ENCODE measurements at regions not wholly inside any gene's neighbourhood (a gene's known extent, or its start where the extent isn't known, plus 50 kb on each side); places are given as distances from the start of the nearest gene placed in this dataset.

GRCh38 chr3:88963003-88963402, 144.4 kb upstream of the EPHA3 start:
- Histone ChIP-seq H3K9me3 (no peaks in the 10 kb centered on the region), H3K27ac (no peak overlapping the region), H3K4me3 (no peak overlapping the region), H3K27me3 (no peaks in the 10 kb centered on the region), H3K4me1 (no peaks in the 10 kb centered on the region), H3K36me3 (no peaks in the 10 kb centered on the region)
- DNase-seq = no peak
- intact Hi-C loops (cut with DNase I; ENCODE audit: low total_unique reads) = no loop called here
- TF ChIP-seq CTCF (IDR thresholded peaks at IDR 0.05) = no peak

- DNase-seq = no peak
- Histone ChIP-seq H3K4me3 (no peak overlapping the region), H3K9me3 (peaks cover 0 to 4% (median under 1%) of the 10 kb centered on the region in 3 donors), H3K27me3 (no peaks in the 10 kb centered on the region), H3K36me3 (no peaks in the 10 kb centered on the region), H3K27ac (no peak overlapping the region), H3K4me1 (no peaks in the 10 kb centered on the region)
- TF ChIP-seq CTCF (IDR thresholded peaks at IDR 0.05) = no peak
- intact Hi-C loops (cut with DNase I; ENCODE audit: low total_unique reads) = no loop called here
Measured at GRCh38 chr3:88979760-88980159, 127.7 kb upstream of the EPHA3 start.

- no peaks in the 10 kb centered on the region for H3K9me3 ChIP-seq
- no peak for TF ChIP-seq CTCF (IDR thresholded peaks at IDR 0.05)
- no peak for DNase-seq
- H3K4me1 ChIP-seq = no peaks in the 10 kb centered on the region
- no peaks in the 10 kb centered on the region for H3K27me3 ChIP-seq
- H3K4me3 ChIP-seq = no peak overlapping the region
- intact Hi-C loops (cut with DNase I; ENCODE audit: low total_unique reads) = no loop called here
- no peak overlapping the region for H3K27ac ChIP-seq
- H3K36me3 ChIP-seq = no peaks in the 10 kb centered on the region
Measured at GRCh38 chr3:88983458-88983857, 124.0 kb upstream of the EPHA3 start.

- no peak for DNase-seq
- no peaks in the 10 kb centered on the region for H3K27me3 ChIP-seq
- H3K4me3 ChIP-seq = no peak overlapping the region
- no peaks in the 10 kb centered on the region for H3K36me3 ChIP-seq
- no peaks in the 10 kb centered on the region for H3K9me3 ChIP-seq
- intact Hi-C loops (cut with DNase I; ENCODE audit: low total_unique reads) = no loop called here
- H3K27ac ChIP-seq = no peak overlapping the region
- TF ChIP-seq CTCF (IDR thresholded peaks at IDR 0.05) = no peak
- H3K4me1 ChIP-seq = no peaks in the 10 kb centered on the region
Measured at GRCh38 chr3:88984256-88984655, 123.2 kb upstream of the EPHA3 start.

GRCh38 chr3:88984832-88985231, 122.6 kb upstream of the EPHA3 start:
- Histone ChIP-seq H3K27ac (no peak overlapping the region), H3K36me3 (no peaks in the 10 kb centered on the region), H3K27me3 (no peaks in the 10 kb centered on the region), H3K9me3 (no peaks in the 10 kb centered on the region), H3K4me1 (no peaks in the 10 kb centered on the region), H3K4me3 (no peak overlapping the region)
- no peak for TF ChIP-seq CTCF (IDR thresholded peaks at IDR 0.05)
- intact Hi-C loops (cut with DNase I; ENCODE audit: low total_unique reads) = no loop called here
- DNase-seq = no peak

GRCh38 chr3:88985491-88985890, 121.9 kb upstream of the EPHA3 start:
- Histone ChIP-seq H3K27ac (no peak overlapping the region), H3K4me3 (no peak overlapping the region), H3K9me3 (no peaks in the 10 kb centered on the region), H3K36me3 (no peaks in the 10 kb centered on the region), H3K27me3 (no peaks in the 10 kb centered on the region), H3K4me1 (no peaks in the 10 kb centered on the region)
- DNase-seq = no peak
- TF ChIP-seq CTCF (IDR thresholded peaks at IDR 0.05) = no peak
- intact Hi-C loops (cut with DNase I; ENCODE audit: low total_unique reads) = no loop called here
